ENCODE measurements at regions not wholly inside any gene's neighbourhood (a gene's known extent, or its start where the extent isn't known, plus 50 kb on each side); places are given as distances from the start of the nearest gene placed in this dataset.

GRCh38 chr11:23570828-23571227 is 710.6 kb upstream of the CCDC179 start:
- Mint-ChIP-seq H3K27ac (no peak overlapping the region), H3K4me1 (no peaks in the 10 kb centered on the region), H3K9me3 (no peaks in the 10 kb centered on the region), H3K27me3 (ENCODE audit: low read depth, poor library complexity) (no peaks in the 10 kb centered on the region), H3K36me3 (ENCODE audit: low read depth) (no peaks in the 10 kb centered on the region), H3K4me3 (no peak overlapping the region)
- TF ChIP-seq CTCF (IDR thresholded peaks at IDR 0.05): no peak
- DNase-seq: no peak

GRCh38 chr11:23573429-23573828 is 713.2 kb upstream of the CCDC179 start:
- no peaks in the 10 kb centered on the region for H3K9me3 Mint-ChIP-seq
- no peak overlapping the region for H3K27ac Mint-ChIP-seq
- H3K27me3 Mint-ChIP-seq (ENCODE audit: low read depth, poor library complexity): no peaks in the 10 kb centered on the region
- TF ChIP-seq CTCF (IDR thresholded peaks at IDR 0.05): no peak
- no peaks in the 10 kb centered on the region for H3K4me1 Mint-ChIP-seq
- no peaks in the 10 kb centered on the region for H3K36me3 Mint-ChIP-seq (ENCODE audit: low read depth)
- H3K4me3 Mint-ChIP-seq: no peak overlapping the region
- no peak for DNase-seq

DNA sequence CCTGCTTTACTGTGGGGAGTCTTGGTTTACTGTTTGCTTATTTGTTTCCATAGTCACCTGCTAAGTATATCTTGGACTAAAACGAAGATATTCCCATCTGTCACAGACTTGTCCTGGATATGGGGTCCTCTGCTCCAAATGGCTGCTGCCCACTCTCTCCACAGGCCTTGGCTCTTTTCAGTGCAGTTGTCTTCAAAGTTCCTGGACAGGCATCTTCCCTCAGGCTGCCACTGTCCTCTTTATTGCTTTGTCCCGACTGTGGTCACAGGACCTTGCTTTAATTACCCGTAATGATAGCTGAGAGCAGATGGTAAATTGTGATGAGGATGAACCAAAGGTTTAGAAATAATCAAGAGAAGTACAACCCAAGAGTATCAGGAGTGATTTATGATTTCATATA is 713.9 kb upstream of the CCDC179 start:
- H3K9me3 Mint-ChIP-seq: no peaks in the 10 kb centered on the region
- no peak overlapping the region for H3K27ac Mint-ChIP-seq
- no peak for TF ChIP-seq CTCF (IDR thresholded peaks at IDR 0.05)
- H3K36me3 Mint-ChIP-seq (ENCODE audit: low read depth): no peaks in the 10 kb centered on the region
- no peak overlapping the region for H3K4me3 Mint-ChIP-seq
- no peaks in the 10 kb centered on the region for H3K27me3 Mint-ChIP-seq (ENCODE audit: low read depth, poor library complexity)
- DNase-seq: no peak
- H3K4me1 Mint-ChIP-seq: no peaks in the 10 kb centered on the region

GRCh38 chr11:23577296-23577695 is 717.0 kb upstream of the CCDC179 start:
- no peaks in the 10 kb centered on the region for H3K9me3 Mint-ChIP-seq
- H3K27ac Mint-ChIP-seq: no peak overlapping the region
- DNase-seq: no peak
- H3K4me1 Mint-ChIP-seq: no peaks in the 10 kb centered on the region
- no peak overlapping the region for H3K4me3 Mint-ChIP-seq
- H3K27me3 Mint-ChIP-seq (ENCODE audit: low read depth, poor library complexity): no peaks in the 10 kb centered on the region
- H3K36me3 Mint-ChIP-seq (ENCODE audit: low read depth): no peaks in the 10 kb centered on the region
- no peak for TF ChIP-seq CTCF (IDR thresholded peaks at IDR 0.05)

DNA sequence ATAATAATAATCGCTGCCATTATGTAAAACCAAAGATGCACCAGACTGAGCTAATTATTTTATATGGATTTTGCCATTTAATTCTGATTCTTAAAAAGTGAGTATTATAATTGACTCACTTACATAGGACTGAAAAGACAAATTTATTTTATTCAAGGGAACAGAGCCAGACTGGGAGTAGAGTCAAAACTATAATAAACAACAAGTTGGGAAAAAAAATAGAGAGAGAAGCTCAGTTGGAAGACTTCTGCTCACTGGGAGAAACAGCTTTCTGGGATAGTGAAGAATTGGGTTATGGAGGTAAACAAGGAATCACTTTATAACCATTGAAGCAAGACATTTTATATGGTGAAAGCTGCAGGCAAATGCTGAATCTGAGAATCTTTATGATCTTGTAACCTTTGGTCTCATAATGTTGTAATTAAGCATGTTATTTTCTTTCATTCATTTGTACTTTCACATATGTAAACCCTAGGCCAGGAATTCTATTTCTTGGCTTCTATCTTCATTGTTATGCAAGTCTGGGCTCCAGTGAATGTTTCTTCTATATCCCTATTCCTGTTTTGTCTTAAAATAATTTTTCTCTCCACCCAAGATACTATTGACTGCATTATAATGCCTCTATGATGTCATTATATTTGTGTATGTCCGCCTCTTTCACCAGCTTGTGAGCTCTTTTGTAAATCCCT is 725.3 kb upstream of the CCDC179 start:
- no peak for TF ChIP-seq CTCF (IDR thresholded peaks at IDR 0.05)
- no peaks in the 10 kb centered on the region for H3K4me1 Mint-ChIP-seq
- H3K36me3 Mint-ChIP-seq (ENCODE audit: low read depth): no peaks in the 10 kb centered on the region
- DNase-seq: no peak
- peaks cover 11% of the 10 kb centered on the region for H3K9me3 Mint-ChIP-seq
- H3K27me3 Mint-ChIP-seq (ENCODE audit: low read depth, poor library complexity): no peaks in the 10 kb centered on the region
- H3K27ac Mint-ChIP-seq: no peak overlapping the region
- no peak overlapping the region for H3K4me3 Mint-ChIP-seq

DNA sequence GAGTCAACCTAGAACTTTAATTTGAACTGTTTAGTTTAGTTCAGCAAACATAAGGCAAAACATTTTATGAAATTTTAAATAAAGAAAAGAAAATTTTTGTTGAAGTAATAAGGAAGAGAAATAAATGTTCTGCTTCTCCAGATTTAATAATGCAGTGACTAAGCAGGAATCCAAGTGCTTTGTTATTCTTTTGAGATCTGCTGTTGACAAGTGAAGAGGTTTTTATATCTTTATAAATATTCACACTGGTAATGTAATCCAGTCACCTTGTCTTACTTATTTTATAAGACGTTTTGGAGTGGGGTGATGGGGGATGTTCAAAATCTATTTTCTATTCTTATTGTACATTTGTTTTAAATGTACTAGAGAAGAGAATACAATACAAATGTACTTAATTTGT is 725.9 kb upstream of the CCDC179 start:
- H3K36me3 Mint-ChIP-seq (ENCODE audit: low read depth): no peaks in the 10 kb centered on the region
- peaks cover 11% of the 10 kb centered on the region for H3K9me3 Mint-ChIP-seq
- H3K27ac Mint-ChIP-seq: no peak overlapping the region
- no peak overlapping the region for H3K4me3 Mint-ChIP-seq
- TF ChIP-seq CTCF (IDR thresholded peaks at IDR 0.05): no peak
- H3K27me3 Mint-ChIP-seq (ENCODE audit: low read depth, poor library complexity): no peaks in the 10 kb centered on the region
- no peaks in the 10 kb centered on the region for H3K4me1 Mint-ChIP-seq
- DNase-seq: no peak
